Karpas-422 (cell line): ENCODE measurements at regions not wholly inside any gene's neighbourhood (a gene's known extent, or its start where the extent isn't known, plus 50 kb on each side); places are given as distances from the start of the nearest gene placed in this dataset.

Experiments used
- DNase-seq: peaks from one replicate; pipeline ENCODE4 v3.0.0-alpha.2; 2015
- H2AFZ ChIP-seq: fragments of 200-600 bp; sonication (generic); 2 replicates; pipeline ENCODE4 v1.6.1; 2014; ENCODE audit warnings: antibody characterized with exemption, low read length, mixed read lengths
- H3K27ac ChIP-seq: fragments of 200-600 bp; sonication (generic); 2 replicates; pipeline ENCODE4 v1.5.1; 2014; ENCODE audit warnings: mild to moderate bottlenecking, low read length, moderate library complexity
- H3K27me3 ChIP-seq: fragments of 200-600 bp; sonication (generic); 2 replicates; pipeline ENCODE4 v1.6.1; 2014; ENCODE audit warnings: low read length, mixed read lengths
- H3K36me3 ChIP-seq: fragments of 200-600 bp; sonication (generic); 2 replicates; pipeline ENCODE4 v1.6.1; 2014; ENCODE audit warnings: low read length, mixed read lengths; ENCODE audit not compliant: insufficient read depth
- H3K4me1 ChIP-seq: fragments of 200-600 bp; sonication (generic); 2 replicates; pipeline ENCODE4 v1.6.1; 2014; ENCODE audit warnings: mild to moderate bottlenecking, low read length, mixed read lengths
- H3K4me2 ChIP-seq: fragments of 200-600 bp; sonication (generic); 2 replicates; pipeline ENCODE4 v1.6.1; 2014; ENCODE audit warnings: low read length, low read depth, mild to moderate bottlenecking; ENCODE audit not compliant: poor library complexity, severe bottlenecking
- H3K4me3 ChIP-seq: fragments of 200-600 bp; sonication (generic); 2 replicates; pipeline ENCODE4 v1.5.1; 2014; ENCODE audit warnings: mild to moderate bottlenecking, antibody characterized with exemption, low read length, mixed read lengths
- H3K79me2 ChIP-seq: fragments of 200-600 bp; sonication (generic); 2 replicates; pipeline ENCODE4 v1.6.1; 2014; ENCODE audit warnings: mild to moderate bottlenecking, low read length, mixed read lengths
- H3K9ac ChIP-seq: fragments of 200-600 bp; sonication (generic); 2 replicates; pipeline ENCODE4 v1.6.0; 2014; ENCODE audit warnings: low read length
- H3K9me2 ChIP-seq: fragments of 200-600 bp; sonication (generic), shearing (Covaris generic); replicated peaks from 2 replicates; pipeline ENCODE4 v1.6.0; 2014; ENCODE audit warnings: mild to moderate bottlenecking, low read length, moderate library complexity; ENCODE audit not compliant: insufficient read depth
- H3K9me3 ChIP-seq: fragments of 300-700, 200-600 bp; sonication (generic); 2 replicates; pipeline ENCODE4 v1.6.1; 2014; ENCODE audit warnings: low read length, mixed read lengths
- H4K20me1 ChIP-seq: fragments of 200-600 bp; sonication (generic); 2 replicates; pipeline ENCODE4 v1.6.1; 2014; ENCODE audit warnings: mild to moderate bottlenecking, antibody characterized with exemption, low read length, low read depth; ENCODE audit not compliant: insufficient read depth

GRCh38 chr4:120227554-120227953 lies 160.9 kb upstream of the MAD2L1 start:
- Histone ChIP-seq H3K4me1 (no peaks in the 10 kb centered on the region), H3K9me3 (no peaks in the 10 kb centered on the region), H3K27ac (no peak overlapping the region), H2AFZ (no peak overlapping the region), H3K9ac (no peak overlapping the region), H3K9me2 (no peaks in the 10 kb centered on the region), H3K27me3 (no peaks in the 10 kb centered on the region; the same call in 1 of the 2 replicates), H3K4me2 (no peak overlapping the region), H3K4me3 (no peak overlapping the region), H3K79me2 (no peaks in the 10 kb centered on the region), H3K36me3 (no peaks in the 10 kb centered on the region), H4K20me1 (no peaks in the 10 kb centered on the region)
- no peak for DNase-seq

DNA sequence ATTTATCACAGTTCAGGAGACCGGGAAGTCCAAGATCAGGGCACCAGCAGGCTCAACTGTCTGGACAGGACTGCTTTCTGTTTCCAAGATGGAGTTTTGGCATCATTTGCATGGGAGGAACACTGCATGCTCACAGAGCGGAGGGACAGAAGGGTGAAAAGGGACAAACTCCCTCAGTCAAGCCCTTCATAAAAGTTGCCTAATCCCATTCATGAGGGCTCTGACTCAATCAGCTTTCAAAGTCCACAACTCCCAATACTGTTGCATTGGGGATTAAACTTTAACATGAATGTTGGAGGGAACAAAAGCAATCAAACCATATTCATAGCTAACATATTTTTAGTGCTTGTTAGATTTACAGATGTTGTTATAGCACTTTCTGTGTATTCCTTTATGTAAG lies 158.9 kb upstream of the MAD2L1 start:
- Histone ChIP-seq H4K20me1 (no peaks in the 10 kb centered on the region), H3K9me3 (no peaks in the 10 kb centered on the region), H2AFZ (no peak overlapping the region), H3K27me3 (no peaks in the 10 kb centered on the region; the same call in 1 of the 2 replicates), H3K4me3 (no peak overlapping the region), H3K4me2 (no peak overlapping the region), H3K9ac (no peak overlapping the region), H3K9me2 (no peaks in the 10 kb centered on the region), H3K79me2 (no peaks in the 10 kb centered on the region), H3K27ac (no peak overlapping the region), H3K36me3 (no peaks in the 10 kb centered on the region), H3K4me1 (no peaks in the 10 kb centered on the region)
- DNase-seq, result no peak

DNA sequence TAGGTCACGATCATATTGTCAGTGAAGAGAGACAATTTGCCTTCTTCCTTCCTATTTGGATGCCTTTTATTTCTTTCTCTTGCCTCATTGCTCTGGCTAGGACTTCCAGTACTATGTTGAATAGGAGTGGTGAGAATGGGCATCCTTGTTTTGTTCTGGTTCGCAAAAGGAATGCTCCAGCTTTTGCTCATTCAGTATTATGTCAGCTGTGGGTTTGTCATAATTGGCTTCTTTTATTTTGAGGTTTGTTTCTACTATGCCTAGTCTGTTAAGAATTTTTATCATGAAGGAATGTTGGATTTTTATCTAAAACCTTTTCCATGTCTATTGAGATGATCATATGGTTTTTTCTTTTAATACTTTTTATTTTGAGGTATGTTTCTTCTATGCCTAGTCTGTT lies 152.3 kb upstream of the MAD2L1 start:
- no peaks in the 10 kb centered on the region for H3K36me3 ChIP-seq
- no peak overlapping the region for H3K27ac ChIP-seq
- no peak overlapping the region for H2AFZ ChIP-seq
- no peak overlapping the region for H3K9ac ChIP-seq
- H4K20me1 ChIP-seq, result no peaks in the 10 kb centered on the region
- no peaks in the 10 kb centered on the region for H3K4me1 ChIP-seq
- H3K27me3 ChIP-seq, result no peaks in the 10 kb centered on the region
- DNase-seq, result no peak
- no peaks in the 10 kb centered on the region for H3K9me3 ChIP-seq
- no peaks in the 10 kb centered on the region for H3K79me2 ChIP-seq
- no peak overlapping the region for H3K4me2 ChIP-seq
- H3K4me3 ChIP-seq, result no peak overlapping the region
- no peaks in the 10 kb centered on the region for H3K9me2 ChIP-seq

DNA sequence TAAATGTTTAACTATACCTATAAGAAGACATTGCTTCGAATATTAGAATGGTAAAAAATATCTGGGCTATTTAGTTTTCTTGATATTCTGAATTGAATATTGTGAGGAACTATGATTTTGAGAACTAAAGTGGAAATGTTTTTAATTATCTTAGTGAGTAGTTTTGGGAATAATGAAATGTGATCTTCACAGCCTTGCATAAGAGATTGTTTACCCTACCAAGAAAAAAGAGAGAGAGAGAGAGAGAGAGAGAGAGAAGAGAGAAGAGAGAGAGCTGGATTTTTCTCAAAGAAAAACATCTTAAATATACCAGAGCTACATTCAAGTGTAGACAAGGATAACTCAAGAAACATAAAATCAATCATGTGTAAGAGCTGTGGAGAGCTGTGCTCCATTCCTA lies 148.7 kb upstream of the MAD2L1 start:
- DNase-seq, result no peak

DNA sequence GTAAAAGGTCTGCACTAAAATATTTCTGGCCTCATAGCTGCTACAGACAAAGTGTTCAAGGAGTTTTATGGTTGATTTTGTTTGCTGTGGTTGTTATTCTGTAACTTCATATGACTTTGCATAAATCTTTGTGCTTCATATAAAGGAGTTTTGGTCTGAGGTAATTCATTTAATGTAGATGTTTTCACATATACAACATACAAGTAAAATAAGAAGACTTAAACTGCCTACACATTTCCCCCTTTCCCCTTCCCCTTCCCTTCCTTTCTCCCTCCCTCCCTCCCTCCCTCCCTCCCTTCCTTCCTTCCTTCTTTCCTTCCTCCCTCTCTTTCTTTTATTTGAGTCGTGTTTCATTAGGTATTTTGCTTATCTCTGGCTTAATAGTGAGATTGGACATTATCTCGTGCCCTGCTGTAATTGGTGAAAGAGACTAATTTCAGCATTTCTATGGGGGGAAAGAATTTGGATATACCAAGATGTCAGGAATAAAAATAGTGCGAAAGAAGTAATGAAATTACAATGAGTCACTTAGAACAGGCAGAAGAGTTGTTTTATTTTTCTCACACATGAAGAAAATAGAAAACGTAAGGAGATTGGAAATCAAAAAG lies 144.9 kb upstream of the MAD2L1 start:
- no peak for DNase-seq
- H3K27me3 ChIP-seq, result no peaks in the 10 kb centered on the region
- H3K79me2 ChIP-seq, result no peaks in the 10 kb centered on the region
- H3K9me3 ChIP-seq, result no peaks in the 10 kb centered on the region
- no peaks in the 10 kb centered on the region for H3K4me1 ChIP-seq
- no peaks in the 10 kb centered on the region for H4K20me1 ChIP-seq
- no peaks in the 10 kb centered on the region for H3K36me3 ChIP-seq
- no peak overlapping the region for H2AFZ ChIP-seq
- H3K4me3 ChIP-seq, result no peak overlapping the region
- no peak overlapping the region for H3K9ac ChIP-seq
- H3K9me2 ChIP-seq, result 0 out of 2 replicates have a peak, but pooled peaks cover 3% of the 10 kb centered on the region
- no peak overlapping the region for H3K27ac ChIP-seq
- no peak overlapping the region for H3K4me2 ChIP-seq

More for the DNA sequence above, 148.7 kb upstream of the MAD2L1 start:
- H3K36me3 ChIP-seq, result no peaks in the 10 kb centered on the region
- no peaks in the 10 kb centered on the region for H4K20me1 ChIP-seq
- H3K27me3 ChIP-seq, result no peaks in the 10 kb centered on the region
- no peak overlapping the region for H3K4me2 ChIP-seq
- no peak overlapping the region for H3K27ac ChIP-seq
- no peaks in the 10 kb centered on the region for H3K79me2 ChIP-seq
- no peaks in the 10 kb centered on the region for H3K9me2 ChIP-seq
- no peaks in the 10 kb centered on the region for H3K4me1 ChIP-seq
- H2AFZ ChIP-seq, result no peak overlapping the region
- H3K9me3 ChIP-seq, result no peaks in the 10 kb centered on the region
- H3K9ac ChIP-seq, result no peak overlapping the region
- no peak overlapping the region for H3K4me3 ChIP-seq

GRCh38 chr4:120209706-120210105 lies 143.1 kb upstream of the MAD2L1 start:
- no peak overlapping the region for H3K4me3 ChIP-seq
- H3K9me3 ChIP-seq, result no peaks in the 10 kb centered on the region
- H3K9me2 ChIP-seq, result 0 out of 2 replicates have a peak, but pooled peaks cover 7% of the 10 kb centered on the region
- H2AFZ ChIP-seq, result no peak overlapping the region
- H4K20me1 ChIP-seq, result no peaks in the 10 kb centered on the region
- H3K4me2 ChIP-seq, result no peak overlapping the region
- no peaks in the 10 kb centered on the region for H3K27me3 ChIP-seq
- no peak for DNase-seq
- H3K9ac ChIP-seq, result no peak overlapping the region
- no peak overlapping the region for H3K27ac ChIP-seq
- H3K36me3 ChIP-seq, result no peaks in the 10 kb centered on the region
- no peaks in the 10 kb centered on the region for H3K79me2 ChIP-seq
- H3K4me1 ChIP-seq, result no peaks in the 10 kb centered on the region

DNA sequence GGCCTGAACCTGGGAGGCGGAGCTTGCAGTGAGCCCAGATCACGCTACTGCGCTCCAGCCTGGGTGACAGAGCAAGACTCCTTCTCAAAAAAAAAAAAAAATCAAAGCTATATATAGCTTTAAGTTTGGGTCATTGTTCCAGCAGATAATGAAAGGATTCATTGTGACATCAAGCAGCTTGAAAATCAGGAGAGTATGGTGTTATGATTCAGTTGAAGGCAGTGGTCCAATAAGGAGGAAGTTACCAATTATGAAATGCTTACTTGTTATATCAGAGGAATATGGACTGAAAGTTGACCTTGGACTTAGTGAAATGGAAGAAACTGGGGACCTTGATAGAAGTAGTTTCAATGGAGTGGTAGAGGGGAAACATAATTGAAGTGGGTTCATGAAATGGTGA lies 140.4 kb upstream of the MAD2L1 start:
- no peaks in the 10 kb centered on the region for H3K4me1 ChIP-seq
- H2AFZ ChIP-seq, result no peak overlapping the region
- H3K9me2 ChIP-seq, result 0 out of 2 replicates have a peak, but pooled peaks cover 7% of the 10 kb centered on the region
- H3K9ac ChIP-seq, result no peak overlapping the region
- DNase-seq, result no peak
- H3K9me3 ChIP-seq, result no peaks in the 10 kb centered on the region
- no peaks in the 10 kb centered on the region for H3K27me3 ChIP-seq
- H3K36me3 ChIP-seq, result no peaks in the 10 kb centered on the region
- no peaks in the 10 kb centered on the region for H4K20me1 ChIP-seq
- no peak overlapping the region for H3K27ac ChIP-seq
- no peak overlapping the region for H3K4me2 ChIP-seq
- no peak overlapping the region for H3K4me3 ChIP-seq
- H3K79me2 ChIP-seq, result no peaks in the 10 kb centered on the region

- Histone ChIP-seq H3K9me2 (0 out of 2 replicates have a peak, but pooled peaks cover 6% of the 10 kb centered on the region), H3K4me1 (no peaks in the 10 kb centered on the region), H2AFZ (no peak overlapping the region), H3K9ac (no peak overlapping the region), H3K27ac (no peak overlapping the region), H3K4me3 (no peak overlapping the region), H3K9me3 (no peaks in the 10 kb centered on the region), H3K79me2 (no peaks in the 10 kb centered on the region), H3K27me3 (no peaks in the 10 kb centered on the region), H4K20me1 (no peaks in the 10 kb centered on the region), H3K36me3 (no peaks in the 10 kb centered on the region), H3K4me2 (no peak overlapping the region)
- DNase-seq, result no peak
Measured at GRCh38 chr4:120202222-120202621, 135.6 kb upstream of the MAD2L1 start.
